ENCODE measurements at regions not wholly inside any gene's neighbourhood (a gene's known extent, or its start where the extent isn't known, plus 50 kb on each side); places are given as distances from the start of the nearest gene placed in this dataset.

- TF ChIP-seq CTCF (IDR thresholded peaks at IDR 0.05), result no peak
- ATAC-seq, result no peak
- peaks cover 0 to 2% of the 10 kb centered on the region in 2 donors for H3K9me3 ChIP-seq
These were observed 73.2 kb upstream of the SALL1 start for GRCh38 chr16:51224317-51224716.

GRCh38 chr16:51222016-51222415, 70.9 kb upstream of the SALL1 start:
- H3K4me1 ChIP-seq, result no peaks in the 10 kb centered on the region
- H3K27ac ChIP-seq, result no peak overlapping the region
- ATAC-seq (no peak), DNase-seq (no peak)
- no peak for TF ChIP-seq CTCF (IDR thresholded peaks at IDR 0.05)
- intact Hi-C loops (cut with DNase I), result no loop called here
- no peaks in the 10 kb centered on the region for H3K27me3 ChIP-seq
- H3K4me3 ChIP-seq, result no peak overlapping the region
- H3K36me3 ChIP-seq, result no peaks in the 10 kb centered on the region
- peaks cover 0 to 22% of the 10 kb centered on the region in 2 donors for H3K9me3 ChIP-seq

More at GRCh38 chr16:51224317-51224716, 73.2 kb upstream of the SALL1 start:
- no peaks in the 10 kb centered on the region for H3K36me3 ChIP-seq
- intact Hi-C loops (cut with DNase I), result no loop called here
- H3K27ac ChIP-seq, result no peak overlapping the region
- DNase-seq, result no peak
- H3K4me1 ChIP-seq, result no peaks in the 10 kb centered on the region
- no peak overlapping the region for H3K4me3 ChIP-seq
- H3K27me3 ChIP-seq, result no peaks in the 10 kb centered on the region

- H3K4me3 ChIP-seq, result no peak overlapping the region
- no peaks in the 10 kb centered on the region for H3K4me1 ChIP-seq
- no peaks in the 10 kb centered on the region for H3K36me3 ChIP-seq
- ATAC-seq (no peak), DNase-seq (no peak)
- peaks cover 0 to 5% of the 10 kb centered on the region in 2 donors for H3K9me3 ChIP-seq
- intact Hi-C loops (cut with DNase I), result no loop called here
- no peak for TF ChIP-seq CTCF (IDR thresholded peaks at IDR 0.05)
- no peak overlapping the region for H3K27ac ChIP-seq
- no peaks in the 10 kb centered on the region for H3K27me3 ChIP-seq
These were observed 60.1 kb upstream of the SALL1 start for GRCh38 chr16:51211148-51211547.

- Histone ChIP-seq H3K9me3 (no peaks in the 10 kb centered on the region), H3K36me3 (no peaks in the 10 kb centered on the region), H3K27ac (no peak overlapping the region), H3K27me3 (no peaks in the 10 kb centered on the region), H3K4me1 (no peaks in the 10 kb centered on the region), H3K4me3 (no peak overlapping the region)
- DNase-seq, result no peak
- no peak for TF ChIP-seq CTCF (IDR thresholded peaks at IDR 0.05)
- intact Hi-C loops (cut with DNase I), result no loop called here
- no peak for ATAC-seq
These were observed 59.0 kb upstream of the SALL1 start for GRCh38 chr16:51210087-51210486.

- no peaks in the 10 kb centered on the region for H3K36me3 ChIP-seq
- peaks cover 0 to 22% of the 10 kb centered on the region in 2 donors for H3K9me3 ChIP-seq
- no peak for DNase-seq
- intact Hi-C loops (cut with DNase I), result no loop called here
- H3K4me1 ChIP-seq, result no peaks in the 10 kb centered on the region
- H3K4me3 ChIP-seq, result no peak overlapping the region
- H3K27me3 ChIP-seq, result no peaks in the 10 kb centered on the region
- no peak overlapping the region for H3K27ac ChIP-seq
- no peak for TF ChIP-seq CTCF (IDR thresholded peaks at IDR 0.05)
- no peak for ATAC-seq
These were observed 50.5 kb upstream of the SALL1 start for GRCh38 chr16:51201604-51202003.
